ENCODE measurements at regions not wholly inside any gene's neighbourhood (a gene's known extent, or its start where the extent isn't known, plus 50 kb on each side); places are given as distances from the start of the nearest gene placed in this dataset.

DNA sequence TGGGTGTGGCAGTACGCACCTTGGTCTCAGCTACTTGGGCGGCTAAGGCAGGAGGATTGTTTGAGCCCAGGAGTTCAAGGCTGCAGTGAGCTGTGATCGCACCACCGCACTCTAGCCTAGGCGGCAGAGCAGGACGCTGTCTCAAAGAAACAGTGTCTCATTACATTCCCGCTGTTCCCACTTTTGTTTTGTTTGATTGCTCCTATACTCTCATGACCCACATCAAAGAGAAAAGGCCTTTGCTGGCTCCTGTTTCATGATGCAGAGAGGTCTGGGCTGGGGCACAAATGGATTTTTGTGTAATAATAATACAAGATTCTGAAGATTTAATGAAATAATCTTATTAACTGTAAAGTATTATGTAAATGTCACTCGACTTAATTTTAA lies 85.7 kb downstream of the LACC1 start:
- no peaks in the 10 kb centered on the region for H4K20me1 ChIP-seq (replicated peaks in 1 of 2; ENCODE audit: control insufficient read depth in 1 of 2, insufficient read depth in 2 of 2, low read length in 2 of 2)
- POLR2A ChIA-PET (ENCODE audit: partially characterized antibody) = interaction anchor here (1.0 kb wide), 1 partner anchor 433 kb away, joined by 3 read pairs; no protein-coding TSS in a partner anchor
- no peaks in the 10 kb centered on the region for H3K23me2 ChIP-seq (ENCODE audit: low read depth, low read length)
- H3K27me3 ChIP-seq (replicated peaks in 1 of 4; ENCODE audit: control insufficient read depth in 3 of 4, extremely low read depth in 1 of 4, insufficient read depth in 3 of 4, low read length in 3 of 4) = no peaks in the 10 kb centered on the region
- H3K79me1 ChIP-seq (ENCODE audit: low read depth, low read length) = no peaks in the 10 kb centered on the region
- H2AFZ ChIP-seq (ENCODE audit: low read length) = no peak overlapping the region
- no peaks in the 10 kb centered on the region for H3K36me3 ChIP-seq (ENCODE audit: control insufficient read depth in 2 of 4, insufficient read depth in 4 of 4, low read length in 3 of 4)
- TF ChIP-seq RAD21 (IDR thresholded peaks at IDR 0.05 in 1 of 2, conservative IDR thresholded peaks at IDR 0.05 in 1 of 2; ENCODE audit: low read depth in 2 of 2, low read length in 2 of 2) (no peak), GABPA (IDR thresholded peaks at IDR 0.05; ENCODE audit: borderline replicate concordance, insufficient read depth, low read length) (no peak), HDAC2 (IDR thresholded peaks at IDR 0.05; ENCODE audit: borderline replicate concordance in 1 of 2, low read depth in 2 of 2, low read length in 2 of 2) (no peak), CBX5 (IDR thresholded peaks at IDR 0.05; ENCODE audit: low read depth, low read length) (no peak), SP2 (IDR thresholded peaks at IDR 0.05; ENCODE audit: low read length) (no peak), TEAD4 (IDR thresholded peaks at IDR 0.05; ENCODE audit: low read depth, low read length) (no peak), POLR2A (IDR thresholded peaks at IDR 0.05; ENCODE audit: control extremely low read depth in 1 of 2, low read depth in 2 of 2, low read length in 2 of 2) (no peak), BCL11A (IDR thresholded peaks at IDR 0.05; ENCODE audit: low read depth in 2 of 2, low read length in 2 of 2) (no peak), EGR1 (IDR thresholded peaks at IDR 0.05; ENCODE audit: borderline replicate concordance, low read depth, low read length) (no peak), RBBP5 (IDR thresholded peaks at IDR 0.05; ENCODE audit: borderline replicate concordance, low read depth, low read length) (no peak), YY1 (IDR thresholded peaks at IDR 0.05; ENCODE audit: low read depth, low read length) (no peak)
- H3K27ac ChIP-seq (ENCODE audit: low read depth, low read length) = no peak overlapping the region
- no peak overlapping the region for H3K4me2 ChIP-seq (ENCODE audit: insufficient read depth in 1 of 2, low read depth in 2 of 2, low read length in 2 of 2)
- H2BK20ac ChIP-seq (ENCODE audit: low read length) = no peak overlapping the region
- no peak overlapping the region for H4K5ac ChIP-seq (ENCODE audit: insufficient read length, low read depth, low read length)
- H2BK12ac ChIP-seq (ENCODE audit: low read depth, low read length) = no peak overlapping the region
- no peak overlapping the region for H2BK120ac ChIP-seq (replicated peaks; ENCODE audit: low read depth, low read length)
- no peak overlapping the region for H3K23ac ChIP-seq (ENCODE audit: insufficient read length)
- H3K4me1 ChIP-seq (replicated peaks in 1 of 4; ENCODE audit: control insufficient read depth in 3 of 4, insufficient read depth in 4 of 4, low read length in 3 of 4) = no peaks in the 10 kb centered on the region
- H3K14ac ChIP-seq (ENCODE audit: insufficient read length) = no peak overlapping the region
- no peak overlapping the region for H3K56ac ChIP-seq (replicated peaks; ENCODE audit: insufficient read length, low read depth, low read length)
- no peak overlapping the region for H2AK5ac ChIP-seq (ENCODE audit: low read depth, low read length)
- peaks cover 0 to 20% of the 10 kb centered on the region in 2 experiments; a peak in 2 of 4 replicates for H3K9me3 ChIP-seq (ENCODE audit: insufficient read depth in 2 of 2, low read depth in 1 of 2, low read length in 1 of 2)
- no peak overlapping the region for H3K4ac ChIP-seq (replicated peaks; ENCODE audit: insufficient read length, low read depth, low read length)
- no peak overlapping the region for H3K18ac ChIP-seq (ENCODE audit: extremely low read depth, low read length)
- 93% methylated on average over 8 of the region's 8 CpGs; no CpG with 5 or more reads in 1 of the 2 experiments for WGBS, 2 experiments (ENCODE audit: extremely low coverage in 1 of 2, insufficient coverage in 1 of 2, insufficient read length in 1 of 2, insufficient replicate concordance in 2 of 2, low coverage in 1 of 2, low lambda C conversion rate in 2 of 2, missing lambda C conversion rate in 1 of 2)
- no peak overlapping the region for H4K91ac ChIP-seq (replicated peaks; ENCODE audit: insufficient read length, low read length)
- H2BK15ac ChIP-seq (ENCODE audit: low read length) = no peak overlapping the region
- CTCF ChIA-PET (ENCODE audit: partially characterized antibody) = interaction anchor here (0.7 to 1.7 kb wide), 9 partner anchors 12 to 472 kb away, joined by 3 to 8 read pairs (median 3); no protein-coding TSS in a partner anchor
- no peak overlapping the region for H3K4me3 ChIP-seq (ENCODE audit: extremely low read depth in 1 of 4, insufficient read depth in 2 of 4, low read depth in 3 of 4, low read length in 4 of 4)
- H4K8ac ChIP-seq (ENCODE audit: extremely low read depth, insufficient read depth, low read length) = no peak overlapping the region
- no peak overlapping the region for H3K9ac ChIP-seq (replicated peaks in 1 of 4; ENCODE audit: extremely low read depth in 1 of 4, low read depth in 3 of 4, low read length in 3 of 4)
- FAIRE-seq (no peak), DNase-seq (ENCODE audit: low read depth in 1 of 2, low spot score in 2 of 2) (no peak)
- no peaks in the 10 kb centered on the region for H3K79me2 ChIP-seq (ENCODE audit: control insufficient read depth in 1 of 2, insufficient read depth in 2 of 2, low read length in 2 of 2)
- H2BK5ac ChIP-seq (ENCODE audit: low read depth, low read length) = no peak overlapping the region
